GM23338 (cell line): ENCODE measurements at regions not wholly inside any gene's neighbourhood (a gene's known extent, or its start where the extent isn't known, plus 50 kb on each side); places are given as distances from the start of the nearest gene placed in this dataset.

Source experiments
- ATAC-seq: fragments of 200-7000 bp; cut with Tn5 transposase; 3 replicates; pipeline ENCODE4 v1.9.1; 2020
- DNase-seq: peaks from one replicate; pipeline ENCODE4 v3.0.0-alpha.2; 2015; ENCODE audit warnings: low spot score
- H2AFZ ChIP-seq: fragments of 200-600 bp; sonication (generic); 2 replicates; pipeline ENCODE4 v1.8.0; 2016; ENCODE audit warnings: antibody characterized with exemption, mild to moderate bottlenecking, moderate library complexity
- H3F3A ChIP-seq: fragments of 200-600 bp; sonication (generic); replicated peaks from 2 replicates; pipeline ENCODE4 v1.8.0; 2017; ENCODE audit warnings: antibody characterized with exemption, mixed run types, low read depth
- H3K27ac ChIP-seq: fragments of 200-600 bp; sonication (generic); 2 replicates; pipeline ENCODE4 v1.6.1; 2016; ENCODE audit warnings: low read depth
- H3K27me3 ChIP-seq: fragments of 200-600 bp; sonication (generic); 2 replicates; pipeline ENCODE4 v1.8.0; 2016; ENCODE audit warnings: mild to moderate bottlenecking, mixed run types, moderate library complexity; ENCODE audit not compliant: insufficient read depth
- H3K36me3 ChIP-seq: fragments of 200-600 bp; sonication (generic); 2 replicates; pipeline ENCODE4 v1.8.0; 2016; ENCODE audit warnings: mild to moderate bottlenecking; ENCODE audit not compliant: insufficient read depth
- H3K4me1 ChIP-seq: fragments of 200-600 bp; sonication (generic); 2 replicates; pipeline ENCODE4 v1.8.0; 2016; ENCODE audit warnings: mild to moderate bottlenecking, moderate library complexity; ENCODE audit not compliant: insufficient read depth
- H3K4me2 ChIP-seq: fragments of 200-600 bp; sonication (generic); 2 replicates; pipeline ENCODE4 v1.7.1; 2017; ENCODE audit warnings: mixed run types
- H3K4me3 ChIP-seq: fragments of 200-600 bp; sonication (generic); 2 replicates; pipeline ENCODE4 v1.6.1; 2016; ENCODE audit warnings: mixed run types
- H3K79me2 ChIP-seq: fragments of 200-600 bp; sonication (generic); replicated peaks from 2 replicates; pipeline ENCODE4 v1.8.0; 2017; ENCODE audit warnings: mild to moderate bottlenecking; ENCODE audit not compliant: insufficient read depth
- H3K9me2 ChIP-seq: fragments of 200-600 bp; sonication (generic); 2 replicates; pipeline ENCODE4 v1.8.0; 2017; ENCODE audit not compliant: insufficient read depth
- H4K20me1 ChIP-seq: fragments of 200-600 bp; sonication (generic); replicated peaks from 2 replicates; pipeline ENCODE4 v1.8.0; 2017; ENCODE audit warnings: mild to moderate bottlenecking; ENCODE audit not compliant: insufficient read depth
- H3K27ac Mint-ChIP-seq: 2 replicates; pipeline ENCODE4 v1.8.0; 2020; ENCODE audit warnings: inconsistent platforms, mild to moderate bottlenecking, moderate library complexity, mixed read lengths
- H3K27me3 Mint-ChIP-seq: 3 replicates; pipeline ENCODE4 v1.8.0; 2022; ENCODE audit warnings: low read depth, mild to moderate bottlenecking, moderate library complexity, mixed read lengths, inconsistent platforms; ENCODE audit not compliant: insufficient read depth, poor library complexity
- H3K36me3 Mint-ChIP-seq: 3 replicates; pipeline ENCODE4 v1.8.0; 2021; ENCODE audit warnings: low read depth, mild to moderate bottlenecking, inconsistent platforms, moderate library complexity, mixed read lengths
- H3K4me1 Mint-ChIP-seq: 3 replicates; pipeline ENCODE4 v1.8.0; 2020; ENCODE audit warnings: mild to moderate bottlenecking, inconsistent platforms, mixed read lengths
- H3K4me3 Mint-ChIP-seq: 3 replicates; pipeline ENCODE4 v1.8.0; 2021; ENCODE audit warnings: moderate library complexity, mild to moderate bottlenecking, inconsistent platforms, mixed read lengths
- H3K9me3 Mint-ChIP-seq: 3 replicates; pipeline ENCODE4 v1.8.0; 2020; ENCODE audit warnings: moderate library complexity, mild to moderate bottlenecking, inconsistent platforms, mixed read lengths
- CTCF ChIP-seq, 2 experiments: fragments of 200-600 bp in 1 of 2; sonication (generic) in 1 of 2; conservative IDR thresholded peaks; 2 replicates each; pipeline versions ENCODE4 v1.5.1 to v1.6.1; 2016 to 2017; ENCODE audit warnings: antibody characterized with exemption in 2 of 2, low read depth in 2 of 2, mild to moderate bottlenecking in 2 of 2, moderate library complexity in 1 of 2
- ETS1 ChIP-seq: IDR thresholded peaks from 2 replicates; pipeline ENCODE4 v1.6.1; 2016; ENCODE audit warnings: antibody characterized with exemption
- EZH2 ChIP-seq: fragments of 200-600 bp; sonication (generic); IDR thresholded peaks from one replicate; pipeline ENCODE4 v1.8.0; 2017; ENCODE audit warnings: antibody characterized with exemption, mild to moderate bottlenecking, low read depth; ENCODE audit not compliant: unreplicated experiment
- EZH2phosphoT487 ChIP-seq: fragments of 200-600 bp; sonication (generic); IDR thresholded peaks from one replicate; pipeline ENCODE4 v1.8.1; 2018; ENCODE audit warnings: antibody characterized with exemption; ENCODE audit not compliant: unreplicated experiment
- NANOG ChIP-seq: IDR thresholded peaks from 2 replicates; pipeline ENCODE4 v1.6.1; 2016; ENCODE audit warnings: antibody characterized with exemption, borderline replicate concordance
- REST ChIP-seq: IDR thresholded peaks from one replicate; pipeline ENCODE4 v1.6.1; 2018; ENCODE audit warnings: antibody characterized with exemption; ENCODE audit not compliant: unreplicated experiment
- ZNF114 ChIP-seq: fragments of 250-450 bp; sonication (Bioruptor Pico); IDR thresholded peaks from 2 replicates; pipeline ENCODE4 v1.5.0; 2020; ENCODE audit warnings: mild to moderate bottlenecking, moderate library complexity

- TF ChIP-seq NANOG = no peak
- TF ChIP-seq ZNF114 (CRISPR knock-in tag) = no peak
- TF ChIP-seq ETS1 = no peak
- TF ChIP-seq EZH2 = no peak
These were observed 1599.0 kb upstream of the LRRTM1 start (continued) for GRCh38 chr2:81903534-81903933.

DNA sequence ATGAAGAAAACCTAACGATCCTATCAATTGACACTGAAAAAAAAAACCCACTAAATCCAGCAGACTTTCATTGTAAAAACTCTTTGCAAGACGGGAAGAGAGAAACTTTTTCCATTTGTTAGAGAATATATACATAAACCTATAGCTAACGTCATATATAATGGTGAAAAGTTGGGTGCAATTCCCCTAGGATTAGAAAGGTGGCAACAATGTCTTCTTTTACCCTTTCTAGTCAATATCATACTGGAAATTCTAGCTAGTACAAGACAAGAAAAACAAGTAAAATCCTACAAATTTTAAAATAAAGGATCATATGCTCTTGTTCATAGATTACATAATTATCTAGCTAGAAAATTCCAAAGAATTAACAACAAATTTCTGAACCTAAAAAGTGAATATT lies 1596.5 kb upstream of the LRRTM1 start:
- H3K9me3 Mint-ChIP-seq = no peaks in the 10 kb centered on the region
- ATAC-seq (no peak), DNase-seq (peak; percentile 53)
- Histone ChIP-seq H4K20me1 (no peaks in the 10 kb centered on the region), H3F3A (no peaks in the 10 kb centered on the region), H3K4me3 (no peak overlapping the region), H3K27me3 (no peaks in the 10 kb centered on the region), H3K36me3 (no peaks in the 10 kb centered on the region), H3K27ac (no peak overlapping the region), H2AFZ (no peak overlapping the region), H3K79me2 (no peaks in the 10 kb centered on the region), H3K4me2 (no peak overlapping the region), H3K4me1 (peaks cover 4% of the 10 kb centered on the region; the same call in 1 of the 2 replicates), H3K9me2 (no peaks in the 10 kb centered on the region)
- no peak for TF ChIP-seq EZH2
- TF ChIP-seq CTCF (conservative IDR thresholded peaks at IDR 0.05; ENCODE audit: low read depth in 2 of 2) = peak in 1 of 2 experiments; percentile 59; a peak in 3 of 4 replicates
- no peak for TF ChIP-seq REST
- no peak for TF ChIP-seq ETS1
- no peak for TF ChIP-seq EZH2phosphoT487
- H3K36me3 Mint-ChIP-seq = no peaks in the 10 kb centered on the region
- H3K4me1 Mint-ChIP-seq = no peaks in the 10 kb centered on the region; the same call in 2 of the 3 replicates
- H3K4me3 Mint-ChIP-seq = no peak overlapping the region
- no peaks in the 10 kb centered on the region for H3K27me3 Mint-ChIP-seq
- H3K27ac Mint-ChIP-seq = no peak overlapping the region
